Neural progenitor cell (in vitro differentiated cells): ENCODE measurements at regions not wholly inside any gene's neighbourhood (a gene's known extent, or its start where the extent isn't known, plus 50 kb on each side); places are given as distances from the start of the nearest gene placed in this dataset.

Experiments
- DNase-seq: peaks from one replicate; pipeline ENCODE4 v3.0.0-alpha.2; 2016; ENCODE audit warnings: low spot score
- H2AFZ ChIP-seq: fragments of 200-600 bp; sonication (generic); replicated peaks from 2 replicates; pipeline ENCODE4 v1.6.1; 2016; ENCODE audit warnings: antibody characterized with exemption
- H3F3A ChIP-seq: fragments of 200-600 bp; sonication (generic); 2 replicates; pipeline ENCODE4 v1.6.1; 2016; ENCODE audit warnings: antibody characterized with exemption, low read depth
- H3K27ac ChIP-seq: fragments of 200-600 bp; sonication (generic); 2 replicates; pipeline ENCODE4 v1.5.1; 2016; ENCODE audit warnings: mild to moderate bottlenecking
- H3K27me3 ChIP-seq: fragments of 200-600 bp; sonication (generic); 2 replicates; pipeline ENCODE4 v1.6.1; 2016; ENCODE audit warnings: mild to moderate bottlenecking, moderate library complexity
- H3K36me3 ChIP-seq: fragments of 200-600 bp; sonication (generic); 2 replicates; pipeline ENCODE4 v1.5.1; 2016
- H3K4me1 ChIP-seq: fragments of 200-600 bp; sonication (generic); 2 replicates; pipeline ENCODE4 v1.6.1; 2016; ENCODE audit warnings: mixed run types
- H3K4me2 ChIP-seq: fragments of 200-600 bp; sonication (generic); 2 replicates; pipeline ENCODE4 v1.6.1; 2016
- H3K4me3 ChIP-seq: fragments of 200-600 bp; sonication (generic); 2 replicates; pipeline ENCODE4 v1.5.1; 2016
- H3K79me2 ChIP-seq: fragments of 200-600 bp; sonication (generic); 2 replicates; pipeline ENCODE4 v1.6.1; 2016; ENCODE audit warnings: low read depth
- H3K9ac ChIP-seq: fragments of 200-600 bp; sonication (generic); 2 replicates; pipeline ENCODE4 v1.6.1; 2016
- H3K9me3 ChIP-seq: fragments of 200-600 bp; sonication (generic); 2 replicates; pipeline ENCODE4 v1.5.1; 2016; ENCODE audit warnings: low read depth
- H4K20me1 ChIP-seq: fragments of 200-600 bp; sonication (generic); 2 replicates; pipeline ENCODE4 v1.6.1; 2016; ENCODE audit warnings: low read depth
- H3K27ac Mint-ChIP-seq: 3 replicates; pipeline ENCODE4 v1.8.0; 2021; ENCODE audit warnings: mixed read lengths
- H3K27me3 Mint-ChIP-seq: 2 replicates; pipeline ENCODE4 v1.8.0; 2022; ENCODE audit warnings: low read depth, mild to moderate bottlenecking, inconsistent platforms, moderate library complexity, mixed read lengths; ENCODE audit not compliant: insufficient read depth
- H3K36me3 Mint-ChIP-seq: 3 replicates; pipeline ENCODE4 v1.8.0; 2021; ENCODE audit warnings: mixed read lengths
- H3K4me1 Mint-ChIP-seq: 3 replicates; pipeline ENCODE4 v1.8.0; 2021; ENCODE audit warnings: mixed read lengths
- H3K4me3 Mint-ChIP-seq: 3 replicates; pipeline ENCODE4 v1.8.0; 2021; ENCODE audit warnings: mild to moderate bottlenecking, moderate library complexity, mixed read lengths
- H3K9me3 Mint-ChIP-seq: 3 replicates; pipeline ENCODE4 v1.8.0; 2020; ENCODE audit warnings: mixed read lengths
- EZH2 ChIP-seq: fragments of 200-600 bp; sonication (generic); IDR thresholded peaks from 2 replicates; pipeline ENCODE4 v1.6.1; 2017; ENCODE audit warnings: antibody characterized with exemption, mild to moderate bottlenecking, moderate library complexity
- EZH2phosphoT487 ChIP-seq: fragments of 200-600 bp; sonication (generic); IDR thresholded peaks from 2 replicates; pipeline ENCODE4 v1.6.1; 2017; ENCODE audit warnings: antibody characterized with exemption
- TF ChIP-seq, protein P1 (sequence below): fragments of 200-600 bp; sonication (generic); IDR thresholded peaks from 2 replicates; pipeline ENCODE4 v1.5.1; 2017; ENCODE audit warnings: antibody characterized with exemption, mild to moderate bottlenecking

DNA sequence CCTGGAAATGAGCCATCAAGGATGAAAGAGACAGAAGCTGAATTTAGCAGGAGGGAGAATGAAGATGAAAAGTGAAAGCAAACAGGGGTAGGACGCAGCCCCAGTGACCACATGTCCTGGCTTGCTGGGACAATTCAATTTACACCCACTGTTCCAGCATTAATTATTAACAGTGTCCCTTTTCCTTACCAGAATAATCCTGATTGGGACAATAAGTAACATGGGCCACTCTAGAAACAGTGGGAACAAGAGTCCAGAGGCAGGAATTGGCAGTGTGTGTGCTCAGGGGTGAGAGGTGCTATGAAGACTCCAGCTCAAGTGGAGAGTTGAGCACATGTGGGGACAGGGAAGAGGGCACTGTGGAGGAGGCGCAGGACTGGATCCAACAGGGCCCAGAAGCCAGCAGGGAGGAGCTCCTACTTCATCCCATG, 147.1 kb downstream of the C5orf15 start:
- no peak for TF ChIP-seq EZH2phosphoT487
- no peak for TF ChIP-seq EZH2
- TF ChIP-seq, protein P1, sequence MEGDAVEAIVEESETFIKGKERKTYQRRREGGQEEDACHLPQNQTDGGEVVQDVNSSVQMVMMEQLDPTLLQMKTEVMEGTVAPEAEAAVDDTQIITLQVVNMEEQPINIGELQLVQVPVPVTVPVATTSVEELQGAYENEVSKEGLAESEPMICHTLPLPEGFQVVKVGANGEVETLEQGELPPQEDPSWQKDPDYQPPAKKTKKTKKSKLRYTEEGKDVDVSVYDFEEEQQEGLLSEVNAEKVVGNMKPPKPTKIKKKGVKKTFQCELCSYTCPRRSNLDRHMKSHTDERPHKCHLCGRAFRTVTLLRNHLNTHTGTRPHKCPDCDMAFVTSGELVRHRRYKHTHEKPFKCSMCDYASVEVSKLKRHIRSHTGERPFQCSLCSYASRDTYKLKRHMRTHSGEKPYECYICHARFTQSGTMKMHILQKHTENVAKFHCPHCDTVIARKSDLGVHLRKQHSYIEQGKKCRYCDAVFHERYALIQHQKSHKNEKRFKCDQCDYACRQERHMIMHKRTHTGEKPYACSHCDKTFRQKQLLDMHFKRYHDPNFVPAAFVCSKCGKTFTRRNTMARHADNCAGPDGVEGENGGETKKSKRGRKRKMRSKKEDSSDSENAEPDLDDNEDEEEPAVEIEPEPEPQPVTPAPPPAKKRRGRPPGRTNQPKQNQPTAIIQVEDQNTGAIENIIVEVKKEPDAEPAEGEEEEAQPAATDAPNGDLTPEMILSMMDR, result no peak
- Histone ChIP-seq H3K4me3 (no peak overlapping the region), H3K36me3 (no peaks in the 10 kb centered on the region), H3K4me1 (peaks cover 8% of the 10 kb centered on the region), H3K79me2 (no peaks in the 10 kb centered on the region), H3K9me3 (no peaks in the 10 kb centered on the region), H4K20me1 (no peaks in the 10 kb centered on the region), H3K4me2 (no peak overlapping the region), H3K9ac (no peak overlapping the region), H2AFZ (no peak overlapping the region), H3K27ac (no peak overlapping the region), H3K27me3 (no peaks in the 10 kb centered on the region), H3F3A (no peaks in the 10 kb centered on the region)
- no peak for DNase-seq
- peaks cover 27% of the 10 kb centered on the region for H3K4me1 Mint-ChIP-seq
- no peak overlapping the region for H3K27ac Mint-ChIP-seq
- no peaks in the 10 kb centered on the region for H3K36me3 Mint-ChIP-seq
- H3K27me3 Mint-ChIP-seq, result peaks cover 3% of the 10 kb centered on the region
- H3K4me3 Mint-ChIP-seq, result no peak overlapping the region
- H3K9me3 Mint-ChIP-seq, result no peaks in the 10 kb centered on the region

DNA sequence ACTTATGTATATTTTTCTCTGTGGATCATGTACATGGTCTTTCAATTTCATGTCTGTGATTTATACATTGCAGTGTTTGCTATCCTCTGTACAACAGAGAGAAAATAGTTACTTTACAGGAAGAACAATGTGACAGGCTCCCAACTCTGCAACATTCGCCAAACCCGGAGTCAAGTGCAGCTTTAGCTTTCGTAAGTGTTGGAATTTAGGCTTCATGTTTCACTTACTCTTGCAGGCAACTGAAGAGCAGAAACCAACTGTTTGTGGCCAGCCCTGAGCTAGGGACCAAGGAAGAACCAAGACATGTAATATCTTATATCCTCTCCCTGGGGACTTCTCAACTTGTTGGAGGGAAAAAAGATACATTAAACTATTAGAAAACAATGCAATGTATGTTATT, 147.9 kb downstream of the C5orf15 start:
- H3K27ac ChIP-seq, result no peak overlapping the region
- no peak overlapping the region for H3K27ac Mint-ChIP-seq

DNA sequence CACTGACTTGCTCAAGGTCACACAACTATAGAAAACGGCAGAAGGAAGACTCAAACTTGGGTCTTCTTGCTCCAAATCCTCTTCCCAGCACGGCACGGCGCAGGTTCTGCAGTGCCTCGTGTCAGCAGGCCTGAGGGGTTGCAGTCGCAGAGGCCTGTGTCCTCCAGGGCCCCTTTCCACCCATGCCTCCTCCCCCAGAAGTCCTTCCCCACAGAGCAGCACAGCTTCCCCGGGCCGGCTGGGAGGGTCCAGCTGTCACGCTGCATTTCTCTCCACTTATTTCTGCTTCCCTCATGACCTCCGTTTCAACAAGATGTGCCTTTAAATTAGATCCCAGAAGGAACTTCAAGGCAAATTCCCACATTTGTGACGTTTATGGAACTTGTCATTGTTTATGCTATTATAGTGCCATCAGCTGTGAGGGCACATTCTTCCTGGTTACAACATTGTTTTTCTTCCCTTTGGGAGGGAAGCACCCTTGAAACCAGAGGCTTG, 148.4 kb downstream of the C5orf15 start:
- H3K9me3 ChIP-seq, result no peaks in the 10 kb centered on the region
- H3K4me1 ChIP-seq, result peaks cover 8% of the 10 kb centered on the region
- Mint-ChIP-seq H3K9me3 (no peaks in the 10 kb centered on the region), H3K36me3 (no peaks in the 10 kb centered on the region), H3K27ac (peak overlapping the region; percentile 54), H3K4me3 (no peak overlapping the region), H3K4me1 (peaks cover 25% of the 10 kb centered on the region), H3K27me3 (peaks cover 6% of the 10 kb centered on the region)
- H3K4me2 ChIP-seq, result no peak overlapping the region
- no peaks in the 10 kb centered on the region for H3F3A ChIP-seq
- TF ChIP-seq, protein P1, result no peak
- TF ChIP-seq EZH2 (no peak), EZH2phosphoT487 (no peak)
- no peaks in the 10 kb centered on the region for H3K27me3 ChIP-seq
- DNase-seq, result no peak
- no peak overlapping the region for H3K9ac ChIP-seq
- H4K20me1 ChIP-seq, result no peaks in the 10 kb centered on the region
- H3K79me2 ChIP-seq, result no peaks in the 10 kb centered on the region
- no peak overlapping the region for H3K27ac ChIP-seq
- H3K36me3 ChIP-seq, result no peaks in the 10 kb centered on the region
- H2AFZ ChIP-seq, result no peak overlapping the region
- H3K4me3 ChIP-seq, result no peak overlapping the region

More for the DNA sequence above, 147.9 kb downstream of the C5orf15 start:
- no peaks in the 10 kb centered on the region for H3K27me3 ChIP-seq
- H3K36me3 Mint-ChIP-seq, result no peaks in the 10 kb centered on the region
- peaks cover 4% of the 10 kb centered on the region for H3K27me3 Mint-ChIP-seq
- H4K20me1 ChIP-seq, result no peaks in the 10 kb centered on the region
- TF ChIP-seq EZH2 (no peak), EZH2phosphoT487 (no peak)
- TF ChIP-seq, protein P1, result no peak
- H3K9me3 ChIP-seq, result no peaks in the 10 kb centered on the region
- no peak overlapping the region for H3K4me3 Mint-ChIP-seq
- H3F3A ChIP-seq, result no peaks in the 10 kb centered on the region
- no peaks in the 10 kb centered on the region for H3K79me2 ChIP-seq
- H3K36me3 ChIP-seq, result no peaks in the 10 kb centered on the region
- H3K4me2 ChIP-seq, result no peak overlapping the region
- H2AFZ ChIP-seq, result no peak overlapping the region
- peaks cover 27% of the 10 kb centered on the region for H3K4me1 Mint-ChIP-seq
- H3K9me3 Mint-ChIP-seq, result no peaks in the 10 kb centered on the region
- DNase-seq, result no peak
- H3K4me3 ChIP-seq, result no peak overlapping the region
- peaks cover 8% of the 10 kb centered on the region for H3K4me1 ChIP-seq
- no peak overlapping the region for H3K9ac ChIP-seq
